LNCaP clone FGC (cell line): ENCODE measurements at regions not wholly inside any gene's neighbourhood (a gene's known extent, or its start where the extent isn't known, plus 50 kb on each side); places are given as distances from the start of the nearest gene placed in this dataset.
"Not testable (repeated sequence)": the region's sequence is repeated elsewhere in the genome, so short reads cannot be mapped to it uniquely, and the experiment has no call there.

Source experiments
- DNase-seq: peaks from one replicate; pipeline ENCODE4 v3.0.0-alpha.2; 2011; ENCODE audit warnings: low read depth
- H3K4me3 ChIP-seq: 2 replicates; pipeline ENCODE4 v1.5.1; 2011; ENCODE audit warnings: mild to moderate bottlenecking, low read depth, low read length, control low read depth
- CTCF ChIP-seq: IDR thresholded peaks from 2 replicates; pipeline ENCODE4 v1.5.1; 2012; ENCODE audit warnings: mild to moderate bottlenecking; ENCODE audit not compliant: control insufficient read depth, insufficient read depth; ENCODE audit errors: extremely low read depth

GRCh38 chr6:109901976-109902375 is 76.1 kb upstream of the GPR6 start:
- TF ChIP-seq CTCF: no peak
- H3K4me3 ChIP-seq: no peak overlapping the region
- DNase-seq: no peak

- TF ChIP-seq CTCF: no peak
- DNase-seq: no peak
- no peak overlapping the region for H3K4me3 ChIP-seq
Observed at GRCh38 chr6:109902870-109903269, 75.2 kb upstream of the GPR6 start.

- no peak overlapping the region for H3K4me3 ChIP-seq
- no peak for TF ChIP-seq CTCF
- DNase-seq: no peak
Observed at GRCh38 chr6:109910571-109910970, 67.5 kb upstream of the GPR6 start.

- no peak for DNase-seq
- TF ChIP-seq CTCF: no peak
- no peak overlapping the region for H3K4me3 ChIP-seq
Observed at GRCh38 chr6:109912118-109912517, 66.0 kb upstream of the GPR6 start.

GRCh38 chr6:109912952-109913351 is 65.2 kb upstream of the GPR6 start:
- DNase-seq: no peak
- no peak overlapping the region for H3K4me3 ChIP-seq
- TF ChIP-seq CTCF: no peak

- H3K4me3 ChIP-seq: not testable (repeated sequence)
Observed at GRCh38 chr6:109915748-109916147, 62.4 kb upstream of the GPR6 start.

GRCh38 chr6:109916759-109917158 is 61.4 kb upstream of the GPR6 start:
- H3K4me3 ChIP-seq: no peak overlapping the region
- TF ChIP-seq CTCF: no peak
- no peak for DNase-seq

More at GRCh38 chr6:109915748-109916147, 62.4 kb upstream of the GPR6 start:
- DNase-seq: not testable (repeated sequence)
